IMR-90 (cell line): ENCODE measurements at regions not wholly inside any gene's neighbourhood (a gene's known extent, or its start where the extent isn't known, plus 50 kb on each side); places are given as distances from the start of the nearest gene placed in this dataset.

Source experiments
- BHLHE40 ChIP-seq: fragments of 150-350 bp; IDR thresholded peaks from 2 replicates; pipeline ENCODE4 v1.6.1; 2016; ENCODE audit warnings: mild to moderate bottlenecking, low read depth, low read length
- RFX5 ChIP-seq: IDR thresholded peaks from 2 replicates; pipeline ENCODE4 v1.8.0; 2012; ENCODE audit warnings: low read depth, mild to moderate bottlenecking, low read length, moderate library complexity
- TF ChIP-seq, protein P1 (sequence below): conservative IDR thresholded peaks from 2 replicates; pipeline ENCODE4 v1.5.1; 2012; ENCODE audit warnings: mild to moderate bottlenecking, low read depth, low read length, improper control_type of control experiment

DNA sequence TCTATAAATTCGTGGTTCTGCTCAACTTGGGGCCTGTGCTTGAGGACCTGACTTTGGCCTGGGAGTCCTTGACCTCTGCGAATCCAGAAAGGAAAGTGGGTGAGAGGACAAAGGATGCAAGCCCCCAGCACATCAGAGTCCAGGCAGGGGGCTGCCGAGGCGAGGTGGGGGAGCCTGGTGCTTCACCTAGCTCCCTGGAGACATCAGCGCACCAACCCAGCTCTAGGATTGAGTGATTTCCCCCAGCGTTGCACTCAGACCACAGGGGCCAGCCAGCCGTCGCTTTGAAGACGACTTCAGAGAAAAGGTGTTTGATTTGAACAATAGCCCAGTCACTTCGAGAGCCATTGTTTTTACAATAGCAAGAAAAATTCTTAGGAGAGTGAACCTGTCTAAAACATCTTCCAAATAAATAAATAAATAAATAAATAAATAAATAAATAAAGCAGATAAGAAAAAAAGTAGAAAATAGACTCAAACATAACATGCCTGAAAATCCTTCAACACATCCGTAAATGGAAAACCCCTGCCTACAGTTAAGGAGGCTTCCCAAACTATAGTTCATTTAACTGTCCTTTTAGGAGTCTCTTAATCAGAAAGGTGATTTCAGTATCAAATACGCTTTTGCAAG, 180.9 kb downstream of the RBFOX3 start:
- TF ChIP-seq, protein P1, sequence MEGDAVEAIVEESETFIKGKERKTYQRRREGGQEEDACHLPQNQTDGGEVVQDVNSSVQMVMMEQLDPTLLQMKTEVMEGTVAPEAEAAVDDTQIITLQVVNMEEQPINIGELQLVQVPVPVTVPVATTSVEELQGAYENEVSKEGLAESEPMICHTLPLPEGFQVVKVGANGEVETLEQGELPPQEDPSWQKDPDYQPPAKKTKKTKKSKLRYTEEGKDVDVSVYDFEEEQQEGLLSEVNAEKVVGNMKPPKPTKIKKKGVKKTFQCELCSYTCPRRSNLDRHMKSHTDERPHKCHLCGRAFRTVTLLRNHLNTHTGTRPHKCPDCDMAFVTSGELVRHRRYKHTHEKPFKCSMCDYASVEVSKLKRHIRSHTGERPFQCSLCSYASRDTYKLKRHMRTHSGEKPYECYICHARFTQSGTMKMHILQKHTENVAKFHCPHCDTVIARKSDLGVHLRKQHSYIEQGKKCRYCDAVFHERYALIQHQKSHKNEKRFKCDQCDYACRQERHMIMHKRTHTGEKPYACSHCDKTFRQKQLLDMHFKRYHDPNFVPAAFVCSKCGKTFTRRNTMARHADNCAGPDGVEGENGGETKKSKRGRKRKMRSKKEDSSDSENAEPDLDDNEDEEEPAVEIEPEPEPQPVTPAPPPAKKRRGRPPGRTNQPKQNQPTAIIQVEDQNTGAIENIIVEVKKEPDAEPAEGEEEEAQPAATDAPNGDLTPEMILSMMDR = no peak
- TF ChIP-seq RFX5 = no peak
- no peak for TF ChIP-seq BHLHE40
